Stimulated activated CD4-positive, alpha-beta T cell treated with anti-CD3 and anti-CD28 coated beads, Interleukin-12 subunit alpha, Interleukin-12 subunit beta, amount 100 ng/mL, for 4 hours (primary cell): ENCODE measurements at regions not wholly inside any gene's neighbourhood (a gene's known extent, or its start where the extent isn't known, plus 50 kb on each side); places are given as distances from the start of the nearest gene placed in this dataset.
"Not testable (repeated sequence)": the region's sequence is repeated elsewhere in the genome, so short reads cannot be mapped to it uniquely, and the experiment has no call there.

Experiments used
- DNase-seq: peaks from one replicate; pipeline ENCODE4 v3.0.0-alpha.2; 2020

- no peak for DNase-seq
Measured at GRCh38 chr13:111657013-111657412, 336.6 kb downstream of the TEX29 start.

DNA sequence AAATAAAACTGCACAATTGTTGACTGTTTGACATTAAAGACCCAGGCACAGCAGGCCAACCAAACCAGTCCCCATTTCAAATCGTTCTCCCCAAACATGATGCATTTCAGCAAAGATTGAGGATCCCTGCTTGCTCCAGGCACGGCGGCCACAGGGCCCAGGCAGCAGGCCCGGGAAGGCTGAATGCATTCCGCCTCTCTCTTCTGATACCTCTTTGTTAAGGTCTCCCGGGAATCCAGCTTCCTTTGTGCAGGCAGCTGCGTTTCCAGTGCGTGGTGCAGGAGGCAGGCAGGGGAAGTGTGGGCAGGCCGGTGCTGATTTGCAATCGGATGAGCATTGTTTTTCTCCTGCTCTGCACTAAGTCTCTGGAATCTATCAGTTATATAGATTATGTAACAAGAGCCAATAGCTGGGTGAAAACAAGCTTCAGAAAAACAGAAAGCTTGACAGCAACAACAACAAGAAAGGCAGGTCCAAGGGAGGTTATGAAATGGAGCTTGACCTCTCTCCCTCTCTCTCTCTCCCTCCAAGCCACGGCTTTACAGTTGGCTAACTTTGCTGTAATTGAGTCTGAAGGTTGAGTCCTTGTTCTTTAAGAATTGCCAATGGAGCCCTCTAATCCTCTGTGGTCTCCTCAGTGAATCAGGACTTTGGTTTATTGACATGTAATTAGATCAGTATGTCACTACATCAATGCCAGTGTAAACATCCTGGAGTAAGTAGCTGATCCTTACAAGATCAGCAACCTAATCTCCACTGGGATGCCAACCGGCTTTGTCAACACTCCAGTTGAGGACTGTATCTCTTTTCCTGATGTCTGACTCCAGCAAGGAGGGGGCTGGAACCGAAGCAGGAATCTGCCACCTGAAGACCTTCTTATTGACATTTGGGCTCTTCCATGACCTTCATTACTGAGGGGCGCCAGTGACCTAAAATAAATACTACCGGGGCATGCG, 338.0 kb downstream of the TEX29 start:
- no peak for DNase-seq

GRCh38 chr13:111659219-111659775, 338.9 kb downstream of the TEX29 start:
- no peak for DNase-seq

DNA sequence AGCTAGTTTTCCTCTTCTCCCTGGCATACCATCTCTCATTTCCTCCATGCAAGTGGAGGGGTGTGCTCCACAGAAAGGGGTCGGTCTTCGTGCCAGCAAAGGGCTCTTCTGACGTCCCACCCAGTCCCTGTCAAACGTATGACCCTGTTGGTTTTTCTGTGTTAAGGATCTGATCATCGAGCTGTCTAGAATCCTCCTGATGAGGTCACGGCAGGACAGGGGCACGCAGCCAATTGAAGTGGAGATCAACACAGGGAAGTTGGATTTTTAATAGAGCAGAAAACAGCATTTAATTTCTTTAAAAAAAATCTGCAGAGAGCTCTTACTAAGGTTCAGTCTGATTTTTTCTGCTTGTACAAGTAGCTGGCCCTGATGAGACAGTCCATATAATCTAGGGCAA, 339.4 kb downstream of the TEX29 start:
- no peak for DNase-seq

DNA sequence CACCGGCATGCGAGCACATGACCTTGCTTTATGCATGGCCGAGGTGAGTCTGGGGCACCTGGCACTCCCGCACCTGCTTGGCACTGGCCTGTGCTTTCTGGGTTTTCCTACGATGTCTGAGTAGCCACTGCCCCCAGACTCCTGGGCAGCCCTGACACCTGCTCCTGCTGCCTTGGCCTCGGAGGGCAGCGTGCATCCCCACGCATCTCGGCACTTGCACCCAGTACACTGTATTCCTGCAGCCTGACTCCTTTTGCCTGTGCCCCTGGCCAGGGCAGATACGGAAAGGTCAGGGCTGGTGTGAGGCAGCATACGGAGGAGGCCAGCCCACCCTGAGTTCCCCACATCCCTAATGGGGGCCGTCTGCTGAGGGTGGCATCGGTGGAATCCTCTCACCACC, 340.6 kb downstream of the TEX29 start:
- no peak for DNase-seq

DNA sequence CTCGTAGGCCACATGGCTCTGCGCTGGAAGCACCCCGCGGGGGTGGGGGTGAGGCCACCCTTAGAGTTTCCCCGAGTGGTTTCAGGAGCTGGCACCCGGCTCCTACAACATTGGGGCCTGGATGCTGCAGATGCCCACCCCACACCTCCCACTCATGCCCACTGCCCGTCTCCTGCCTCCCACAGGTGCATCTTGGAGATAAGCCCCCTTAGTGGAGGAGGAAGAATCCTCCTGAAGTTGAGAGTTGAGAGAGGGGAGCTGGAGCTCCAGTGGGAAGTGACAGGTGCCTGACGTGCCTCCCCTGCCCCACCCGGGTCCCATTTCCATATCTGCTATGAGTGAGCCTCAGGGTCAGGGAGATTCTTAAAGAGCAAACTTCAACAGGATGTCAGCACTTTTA, 341.3 kb downstream of the TEX29 start:
- DNase-seq = no peak

DNA sequence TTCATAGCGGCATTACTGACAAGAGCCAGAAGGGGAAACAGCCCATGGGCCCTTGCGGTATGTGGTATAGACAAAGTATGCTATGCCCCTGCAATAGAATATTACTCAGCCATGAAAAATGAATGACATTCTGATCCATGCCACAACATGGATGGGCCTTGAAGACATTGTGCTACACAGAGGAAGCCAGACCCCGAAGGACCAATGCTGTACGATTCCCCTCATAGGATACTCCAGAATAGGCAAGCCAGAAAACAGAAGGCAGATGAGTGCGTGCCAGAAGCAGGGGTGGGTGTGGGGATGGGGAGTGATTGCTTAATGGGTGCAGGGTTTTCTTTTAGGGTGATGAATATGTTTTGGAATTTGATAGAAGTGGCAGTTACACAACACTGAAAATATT, 342.0 kb downstream of the TEX29 start:
- no peak for DNase-seq

DNA sequence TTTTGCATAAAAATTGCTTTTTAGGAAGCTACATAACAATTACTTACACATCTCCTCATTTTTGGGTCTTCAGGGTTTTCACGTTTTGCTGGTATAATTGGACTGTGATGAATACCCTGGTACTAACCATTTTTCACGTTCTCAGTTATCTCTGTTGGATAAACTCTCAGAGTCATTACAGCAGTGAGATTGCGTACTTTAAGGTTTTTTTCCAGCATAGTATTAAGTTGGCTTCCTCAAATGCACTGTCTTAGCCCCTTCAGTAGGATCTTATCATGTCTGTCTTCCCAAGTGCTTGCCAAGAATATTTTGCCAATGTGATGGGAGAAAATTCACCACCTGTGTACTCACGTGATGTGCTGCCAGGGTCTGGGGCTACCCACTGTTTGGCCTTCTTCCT, 342.5 kb downstream of the TEX29 start:
- no peak for DNase-seq

DNA sequence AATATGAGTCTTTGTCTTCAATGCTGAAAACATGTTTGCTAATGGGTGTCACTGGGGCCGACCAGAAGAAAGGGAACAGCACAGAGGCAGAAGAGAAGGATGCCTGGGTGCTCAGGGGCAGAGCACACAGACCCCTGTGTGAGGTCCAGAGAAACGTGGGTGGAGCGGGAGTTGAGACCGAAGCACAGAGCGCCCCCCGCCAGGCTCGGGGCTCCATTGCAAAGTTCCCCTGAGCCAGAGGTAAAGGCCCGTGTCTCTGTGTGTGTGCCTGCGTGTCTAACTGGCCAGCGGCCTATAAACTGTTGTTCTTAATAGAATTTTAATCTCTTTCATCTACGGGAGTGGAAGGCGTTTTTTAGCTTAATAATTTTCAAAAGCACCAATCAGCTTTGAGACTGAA, 343.1 kb downstream of the TEX29 start:
- no peak for DNase-seq

DNA sequence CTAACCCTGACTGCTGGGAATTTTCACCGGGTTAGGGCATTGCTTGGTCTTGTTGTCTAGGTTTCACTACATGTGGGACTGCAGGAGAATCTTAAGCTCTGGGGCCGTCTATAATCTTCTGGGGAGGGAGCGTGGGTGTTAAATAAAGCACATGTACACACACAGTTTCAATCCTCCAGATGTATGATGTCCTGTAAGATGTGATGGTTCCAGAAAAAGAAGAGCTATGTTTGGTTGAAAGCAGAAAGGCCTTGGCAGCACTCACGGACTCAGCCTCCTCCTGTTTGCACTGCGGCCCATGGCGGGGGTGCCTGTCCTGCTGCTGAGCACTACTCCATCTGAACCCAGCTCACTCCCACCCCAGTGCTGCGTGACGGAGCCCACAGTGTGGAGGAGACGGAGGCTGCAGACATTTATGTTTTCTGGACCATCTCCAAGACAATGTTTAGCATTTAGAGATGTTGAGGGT, 343.5 kb downstream of the TEX29 start:
- no peak for DNase-seq

DNA sequence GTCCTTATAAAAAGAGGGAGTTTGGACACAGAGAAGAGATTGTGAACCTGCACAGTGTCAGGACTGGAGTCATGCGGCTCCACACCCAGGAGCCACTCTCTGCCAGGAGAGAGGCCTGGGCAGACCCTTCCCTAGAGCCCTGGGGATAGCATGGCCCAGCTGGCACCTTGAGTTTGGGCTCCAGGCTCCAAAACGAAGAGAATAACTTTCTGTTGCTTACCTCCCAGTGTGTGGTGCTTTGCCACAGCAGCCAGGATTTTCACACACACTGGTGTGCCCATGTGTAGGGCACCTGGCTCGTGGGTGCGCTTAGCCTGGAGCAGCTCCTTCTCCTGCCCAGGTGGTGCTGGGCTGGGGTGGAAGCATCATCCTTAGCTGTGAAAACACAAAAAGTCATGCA, 344.3 kb downstream of the TEX29 start:
- DNase-seq = no peak

DNA sequence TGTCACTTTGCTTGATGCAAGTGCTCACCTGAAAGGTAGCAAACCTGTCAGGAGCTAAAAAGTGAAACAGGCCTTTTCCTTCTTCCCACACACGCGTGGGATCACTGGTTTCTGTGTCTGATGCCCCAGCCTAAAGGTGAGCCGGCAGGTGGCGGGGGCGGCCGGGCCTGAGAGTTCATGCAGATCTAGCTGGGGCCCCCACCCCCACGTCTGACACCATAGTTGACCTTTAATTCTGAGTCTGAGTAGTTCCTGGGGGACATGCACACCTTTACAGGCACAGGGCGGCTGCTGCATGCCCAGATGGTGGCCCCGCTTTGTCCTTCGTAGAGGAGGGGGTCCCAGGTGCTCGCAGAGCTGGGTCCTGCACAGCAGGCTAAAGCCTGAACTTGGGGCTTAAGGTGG, 345.3 kb downstream of the TEX29 start:
- no peak for DNase-seq

DNA sequence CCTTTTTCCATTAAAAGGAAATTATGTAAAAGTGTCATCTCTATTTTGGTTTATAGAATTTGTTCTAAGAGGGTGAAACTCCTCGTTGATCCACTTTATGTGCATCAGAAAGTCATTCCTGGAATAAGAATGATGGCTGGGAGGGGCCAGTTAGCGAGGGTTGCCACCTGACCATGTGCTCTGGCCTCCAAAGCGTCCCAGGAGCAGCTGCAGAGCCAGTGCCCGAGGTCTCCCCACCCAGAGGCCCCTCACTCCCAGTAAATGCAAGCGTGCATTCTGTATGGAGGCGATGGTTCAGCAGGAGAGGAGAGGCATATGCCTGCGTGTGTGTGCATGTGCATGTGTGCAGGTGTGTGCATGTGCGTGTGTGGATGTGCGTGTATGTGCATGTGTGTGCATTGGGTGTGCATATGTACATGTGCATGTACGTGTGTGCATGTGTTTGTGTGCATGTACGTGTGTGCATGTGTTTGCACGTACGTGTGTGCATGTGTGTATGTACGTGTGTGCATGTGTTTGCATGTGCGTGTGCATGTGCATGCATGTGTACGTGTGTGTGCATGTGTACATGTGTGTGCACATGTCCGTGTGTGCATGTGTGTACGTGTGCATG, 345.8 kb downstream of the TEX29 start:
- no peak for DNase-seq

DNA sequence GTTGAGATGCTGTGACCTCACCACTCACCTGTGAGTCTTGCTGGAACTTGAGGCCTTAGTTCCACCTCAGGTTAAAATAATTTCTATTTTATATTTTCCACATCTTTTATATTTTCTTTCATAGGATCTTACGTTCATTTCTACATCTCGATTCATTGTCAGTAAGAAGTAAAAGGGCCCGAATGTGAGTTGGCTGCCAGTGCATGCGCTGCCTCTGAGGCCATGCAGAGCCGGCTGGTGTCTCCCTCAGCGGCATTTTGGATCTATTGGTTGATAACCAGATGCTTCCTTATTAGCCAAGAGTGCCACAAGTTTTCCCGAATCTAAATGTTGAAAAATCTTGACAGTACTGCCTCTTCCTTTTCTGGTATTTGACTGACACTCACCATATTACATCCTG, 347.3 kb downstream of the TEX29 start:
- DNase-seq = no peak

- no peak for DNase-seq
Measured at GRCh38 chr13:111668451-111668850, 348.0 kb downstream of the TEX29 start.

GRCh38 chr13:111672198-111672597, 351.8 kb downstream of the TEX29 start:
- not testable (repeated sequence) for DNase-seq

DNA sequence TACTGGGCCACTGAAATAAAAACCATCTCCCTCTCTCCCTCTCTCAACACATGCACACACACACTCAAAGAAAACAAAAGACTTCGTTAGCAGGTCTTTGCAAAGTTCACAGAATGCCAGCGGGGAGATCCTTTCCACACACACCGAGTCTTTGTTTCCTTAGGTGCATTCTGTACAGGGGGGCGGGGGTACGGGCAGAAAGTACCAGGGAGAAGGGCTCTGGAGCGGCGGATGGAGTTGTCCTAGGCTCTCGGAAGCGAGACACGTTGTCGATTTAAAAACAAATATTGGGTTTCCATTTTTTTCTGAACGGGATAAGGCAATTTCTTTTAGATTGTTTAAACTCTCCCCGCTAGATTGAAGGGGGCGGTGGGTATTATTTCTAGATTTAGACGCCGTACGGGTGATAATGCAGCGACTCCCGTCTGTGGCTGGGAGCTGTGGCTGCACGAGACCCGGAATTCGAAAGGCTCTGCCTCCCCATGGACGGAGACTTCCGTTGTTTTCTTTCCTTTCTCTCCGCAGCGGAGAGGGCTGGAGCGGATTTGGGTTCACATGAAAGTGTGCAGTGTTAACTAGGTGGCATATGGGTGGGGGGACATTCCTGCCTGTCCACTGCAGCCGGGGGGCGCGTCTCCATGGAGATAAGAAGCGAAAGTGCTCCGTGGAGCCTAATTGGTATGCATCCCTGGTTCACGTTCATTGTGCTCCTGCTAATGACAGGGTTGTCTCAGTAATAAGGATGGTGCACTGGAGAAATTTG, 357.9 kb downstream of the TEX29 start:
- not testable (repeated sequence) for DNase-seq

DNA sequence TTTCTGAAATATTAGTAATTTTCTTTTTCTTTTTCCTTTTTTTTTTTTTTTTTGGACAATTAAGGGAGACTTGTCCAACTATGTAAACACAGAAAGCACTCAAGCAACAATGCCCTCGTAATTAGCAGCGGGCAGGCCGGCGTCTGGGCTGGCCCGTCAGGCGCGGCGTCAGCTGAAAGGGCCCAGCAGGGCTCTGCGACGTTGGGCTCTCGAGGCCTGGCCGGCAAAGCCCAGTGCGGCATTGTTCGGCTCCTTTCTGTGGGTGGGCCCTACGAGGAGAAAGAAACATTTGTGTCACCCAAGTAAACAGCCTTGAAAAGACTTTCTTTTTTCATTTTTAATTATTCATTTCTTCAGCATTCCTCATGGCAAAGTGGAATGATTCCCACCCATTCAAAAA, 359.2 kb downstream of the TEX29 start:
- not testable (repeated sequence) for DNase-seq

GRCh38 chr13:111680100-111680499, 359.7 kb downstream of the TEX29 start:
- not testable (repeated sequence) for DNase-seq

DNA sequence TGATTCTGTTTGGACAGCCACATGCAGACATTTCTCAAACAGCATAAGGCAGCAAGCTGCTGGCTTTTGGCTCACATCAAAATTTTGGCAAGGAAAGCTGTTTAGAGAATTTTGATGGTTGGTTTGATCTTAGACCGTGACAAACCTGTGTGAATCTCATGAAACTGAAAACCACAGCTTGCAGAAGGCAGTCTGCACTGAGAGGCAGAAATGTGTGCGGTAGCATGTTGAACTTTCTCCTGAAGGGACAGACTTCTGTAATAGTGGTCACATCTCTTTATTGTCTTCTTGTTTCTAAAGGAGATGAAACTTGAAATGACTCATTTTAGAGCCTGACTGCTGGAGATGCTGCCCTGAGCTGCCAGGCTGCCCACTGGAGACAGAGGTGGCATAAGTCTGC, 371.6 kb downstream of the TEX29 start:
- DNase-seq = not testable (repeated sequence)

GRCh38 chr13:111696121-111696520, 370.8 kb upstream of the SOX1 start:
- not testable (repeated sequence) for DNase-seq

- not testable (repeated sequence) for DNase-seq
Measured at GRCh38 chr13:111702059-111702458, 364.9 kb upstream of the SOX1 start.
